OCI-LY7 (cell line): ENCODE measurements at regions not wholly inside any gene's neighbourhood (a gene's known extent, or its start where the extent isn't known, plus 50 kb on each side); places are given as distances from the start of the nearest gene placed in this dataset.

Experiments used
- BruUV-seq: library from RNA; stranded (reverse); fragments of 400-500 nt; replicated peaks from 2 replicates; lab custom pipeline; 2021; lab: Mats Ljungman, UMichigan
- CTCF ChIA-PET: fragments of 300-600 bp; sonication (Branson Sonifier 250); formaldehyde crosslinking; loops from one replicate; lab custom pipeline; 2022; ENCODE audit warnings: antibody characterized with exemption; ENCODE audit not compliant: unreplicated experiment; lab: Charles Lee
- POLR2A ChIA-PET: fragments of 300-600 bp; sonication (Branson Sonifier 250); formaldehyde crosslinking; loops from one replicate; lab custom pipeline; 2022; ENCODE audit warnings: antibody characterized with exemption; lab: Charles Lee
- DNase-seq: peaks from one replicate; pipeline ENCODE4 v3.0.0-alpha.2; 2015; ENCODE audit warnings: low spot score
- H2AFZ ChIP-seq: fragments of 200-600 bp; sonication (generic), shearing (Covaris generic); 2 replicates; pipeline ENCODE4 v1.6.1; 2014; ENCODE audit warnings: mild to moderate bottlenecking, antibody characterized with exemption, low read length, moderate library complexity
- H3K27ac ChIP-seq: fragments of 200-600 bp; sonication (generic); 2 replicates; pipeline ENCODE4 v1.5.1; 2014; ENCODE audit warnings: mixed run types, low read depth, mild to moderate bottlenecking, moderate library complexity, low read length, inconsistent platforms; ENCODE audit not compliant: poor library complexity, severe bottlenecking
- H3K36me3 ChIP-seq: fragments of 200-600 bp; sonication (generic); 2 replicates; pipeline ENCODE4 v1.6.1; 2014; ENCODE audit warnings: mild to moderate bottlenecking, antibody characterized with exemption, low read length, moderate library complexity, mixed read lengths; ENCODE audit not compliant: insufficient read depth
- H3K4me1 ChIP-seq: fragments of 200-600 bp; sonication (generic); 2 replicates; pipeline ENCODE4 v1.5.1; 2014; ENCODE audit warnings: mild to moderate bottlenecking, low read length; ENCODE audit not compliant: insufficient read depth, poor library complexity, severe bottlenecking
- H3K4me2 ChIP-seq: fragments of 200-600 bp; sonication (generic); 2 replicates; pipeline ENCODE4 v1.6.1; 2014; ENCODE audit warnings: mild to moderate bottlenecking, low read length
- H3K4me3 ChIP-seq: fragments of 200-600 bp; sonication (generic); 2 replicates; pipeline ENCODE4 v1.5.1; 2014; ENCODE audit warnings: mild to moderate bottlenecking, low read depth, low read length; ENCODE audit not compliant: poor library complexity, severe bottlenecking
- H3K79me2 ChIP-seq: fragments of 200-600 bp; sonication (generic); 2 replicates; pipeline ENCODE4 v1.6.1; 2016; ENCODE audit warnings: low read depth, mild to moderate bottlenecking, low read length, moderate library complexity, mixed read lengths; ENCODE audit not compliant: insufficient read depth
- H3K9me2 ChIP-seq: fragments of 200-600 bp; sonication (generic); 2 replicates; pipeline ENCODE4 v1.6.1; 2016; ENCODE audit warnings: mild to moderate bottlenecking, low read length, mixed read lengths; ENCODE audit not compliant: insufficient read depth
- H3K9me3 ChIP-seq: fragments of 200-600 bp; sonication (generic); 2 replicates; pipeline ENCODE4 v1.6.1; 2014; ENCODE audit warnings: mild to moderate bottlenecking, mixed run types, low read length, mixed read lengths
- H4K20me1 ChIP-seq: fragments of 200-600 bp; sonication (generic); 2 replicates; pipeline ENCODE4 v1.6.1; 2014; ENCODE audit warnings: mild to moderate bottlenecking, antibody characterized with exemption, low read length, moderate library complexity, mixed read lengths; ENCODE audit not compliant: insufficient read depth
- CTCF ChIP-seq: fragments of 200-600 bp; sonication (generic); conservative IDR thresholded peaks from 2 replicates; pipeline ENCODE4 v1.5.1; 2014; ENCODE audit warnings: mild to moderate bottlenecking, antibody characterized with exemption, low read length, moderate library complexity, mixed read lengths
- EZH2phosphoT487 ChIP-seq: fragments of 200-600 bp; sonication (generic); IDR thresholded peaks from 2 replicates; pipeline ENCODE4 v1.6.1; 2018; ENCODE audit warnings: low read depth, borderline replicate concordance, mild to moderate bottlenecking, mixed run types, antibody characterized with exemption, low read length, moderate library complexity, mixed read lengths
- intact Hi-C: fragments of 100-400 bp; cut with micrococcal nuclease; formaldehyde crosslinking; loops from one replicate; pipeline ENCODE4 v1.10.0; 2022; ENCODE audit not compliant: unreplicated experiment

DNA sequence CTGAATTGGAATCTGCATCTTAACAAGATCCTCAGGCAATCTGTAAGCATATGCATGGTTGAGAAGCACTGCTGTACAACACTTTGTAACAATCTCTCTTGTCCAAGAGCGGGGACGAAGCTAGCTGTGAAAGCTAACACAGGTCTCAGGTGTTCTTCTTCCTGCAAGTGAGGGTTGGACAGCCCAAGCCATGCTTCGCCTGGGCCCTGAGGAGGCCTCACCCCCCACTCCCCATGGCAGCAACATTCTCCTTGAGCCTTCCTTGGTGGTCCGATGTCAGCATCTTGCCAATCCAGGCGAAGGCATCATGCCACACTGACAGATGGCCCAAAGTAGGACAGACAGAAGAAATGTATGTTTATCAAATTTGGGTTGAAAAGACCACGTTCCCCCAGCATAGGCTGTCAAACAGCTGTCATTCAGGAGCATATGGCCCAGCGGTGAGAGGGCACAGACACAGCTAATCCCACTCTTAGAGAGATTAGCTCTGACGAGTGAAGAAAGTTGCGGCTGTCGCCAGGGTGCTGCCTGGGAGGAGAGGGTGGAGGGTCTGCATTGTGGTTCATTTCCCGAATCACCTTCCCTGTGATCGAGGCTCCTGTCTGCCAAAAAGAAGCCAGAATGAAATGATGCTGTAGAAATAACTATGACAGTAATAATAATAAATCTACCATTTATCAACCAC is 344.7 kb downstream of the MYCN start:
- CTCF ChIA-PET, result no interaction called here
- no peaks in the 10 kb centered on the region for H3K9me3 ChIP-seq
- H3K4me1 ChIP-seq, result no peaks in the 10 kb centered on the region
- DNase-seq, result no peak
- H3K36me3 ChIP-seq, result no peaks in the 10 kb centered on the region
- no peak overlapping the region for H2AFZ ChIP-seq
- H3K9me2 ChIP-seq, result no peaks in the 10 kb centered on the region
- no peak overlapping the region for H3K4me3 ChIP-seq
- H3K79me2 ChIP-seq, result no peaks in the 10 kb centered on the region
- TF ChIP-seq EZH2phosphoT487, result no peak
- no peak for TF ChIP-seq CTCF
- no peaks in the 10 kb centered on the region for H4K20me1 ChIP-seq
- BruUV-seq, result no TSS peak
- H3K4me2 ChIP-seq, result no peak overlapping the region
- H3K27ac ChIP-seq, result no peak overlapping the region
- POLR2A ChIA-PET, result no interaction called here
- intact Hi-C loops, result loop anchor here (5.0 kb wide), 1 partner anchor 648 kb away; no protein-coding TSS in a partner anchor

GRCh38 chr2:16283071-16283850 is 342.9 kb downstream of the MYCN start:
- no peaks in the 10 kb centered on the region for H3K79me2 ChIP-seq
- H3K4me2 ChIP-seq, result no peak overlapping the region
- no peaks in the 10 kb centered on the region for H4K20me1 ChIP-seq
- intact Hi-C loops, result loop anchor here (5.0 kb wide), 1 partner anchor 646 kb away; no protein-coding TSS in a partner anchor
- ChIA-PET POLR2A (no interaction called here), CTCF (no interaction called here)
- no peak overlapping the region for H3K4me3 ChIP-seq
- no peaks in the 10 kb centered on the region for H3K9me2 ChIP-seq
- no peak overlapping the region for H3K27ac ChIP-seq
- TF ChIP-seq CTCF (no peak), EZH2phosphoT487 (no peak)
- no TSS peak for BruUV-seq
- no peaks in the 10 kb centered on the region for H3K4me1 ChIP-seq
- no peaks in the 10 kb centered on the region for H3K36me3 ChIP-seq
- DNase-seq, result no peak
- no peak overlapping the region for H2AFZ ChIP-seq
- no peaks in the 10 kb centered on the region for H3K9me3 ChIP-seq

- intact Hi-C loops, result loop anchor here (5.0 kb wide), 1 partner anchor 645 kb away; no protein-coding TSS in a partner anchor
- no peaks in the 10 kb centered on the region for H3K36me3 ChIP-seq
- H3K27ac ChIP-seq, result no peak overlapping the region
- BruUV-seq, result no TSS peak
- H4K20me1 ChIP-seq, result no peaks in the 10 kb centered on the region
- no peaks in the 10 kb centered on the region for H3K4me1 ChIP-seq
- no peak overlapping the region for H3K4me3 ChIP-seq
- no peaks in the 10 kb centered on the region for H3K79me2 ChIP-seq
- POLR2A ChIA-PET, result interaction anchor here (0.6 kb wide), 1 partner anchor 13 kb away, joined by 3 read pairs; no protein-coding TSS in a partner anchor
- H2AFZ ChIP-seq, result no peak overlapping the region
- H3K4me2 ChIP-seq, result no peak overlapping the region
- no peak for DNase-seq
- no peaks in the 10 kb centered on the region for H3K9me3 ChIP-seq
- H3K9me2 ChIP-seq, result no peaks in the 10 kb centered on the region
- CTCF ChIA-PET, result no interaction called here
- TF ChIP-seq CTCF, result no peak
- no peak for TF ChIP-seq EZH2phosphoT487
Observed at GRCh38 chr2:16282511-16282910, 342.2 kb downstream of the MYCN start.
